BLaER1 (cell line): ENCODE measurements at regions not wholly inside any gene's neighbourhood (a gene's known extent, or its start where the extent isn't known, plus 50 kb on each side); places are given as distances from the start of the nearest gene placed in this dataset.

Experiments used
- H3K27ac ChIP-seq: shearing (Covaris generic); formaldehyde crosslinking; 2 replicates; pipeline ENCODE4 v1.8.1; 2022
- H3K27me3 ChIP-seq: shearing (Covaris generic); formaldehyde crosslinking; 2 replicates; pipeline ENCODE4 v1.8.1; 2022
- H3K36me3 ChIP-seq: shearing (Covaris generic); formaldehyde crosslinking; 2 replicates; pipeline ENCODE4 v1.8.1; 2022
- H3K4me1 ChIP-seq: shearing (Covaris generic); formaldehyde crosslinking; 2 replicates; pipeline ENCODE4 v1.8.1; 2022
- H3K4me2 ChIP-seq: shearing (Covaris generic); formaldehyde crosslinking; 2 replicates; pipeline ENCODE4 v1.8.1; 2022
- H3K4me3 ChIP-seq: shearing (Covaris generic); formaldehyde crosslinking; 2 replicates; pipeline ENCODE4 v1.8.1; 2022
- H3K9ac ChIP-seq: shearing (Covaris generic); formaldehyde crosslinking; 2 replicates; pipeline ENCODE4 v1.8.1; 2022
- H3K9me3 ChIP-seq: shearing (Covaris generic); formaldehyde crosslinking; 2 replicates; pipeline ENCODE4 v1.8.1; 2022
- H4K20me1 ChIP-seq: shearing (Covaris generic); formaldehyde crosslinking; 2 replicates; pipeline ENCODE4 v1.8.1; 2022
- Cebpa-rat ChIP-seq: shearing (Covaris generic); IDR thresholded peaks from 2 replicates; pipeline ENCODE4 v1.8.1; 2022

DNA sequence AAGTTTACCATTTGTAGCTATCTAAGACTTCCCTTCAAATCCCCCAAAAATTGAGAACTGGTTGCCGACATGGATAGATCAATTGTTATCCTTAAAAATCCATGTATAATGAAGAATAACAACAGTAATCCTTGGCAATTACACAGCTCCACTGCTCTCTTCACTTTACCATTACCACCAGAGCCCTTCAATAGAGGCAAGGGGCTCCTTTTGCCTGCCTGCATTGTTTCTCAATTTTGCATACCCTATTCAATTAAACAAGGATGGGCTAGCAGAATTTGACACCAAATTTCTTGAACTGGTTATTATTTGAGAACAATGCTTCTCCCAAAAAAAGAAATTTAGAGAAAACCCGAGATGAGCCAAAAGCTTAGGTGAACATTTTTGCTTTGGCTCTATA is 387.8 kb upstream of the PKN2 start:
- Histone ChIP-seq H3K4me2 (no peak overlapping the region), H3K4me3 (no peak overlapping the region), H3K27me3 (no peaks in the 10 kb centered on the region), H3K9me3 (no peaks in the 10 kb centered on the region), H3K36me3 (no peaks in the 10 kb centered on the region), H3K9ac (no peak overlapping the region), H4K20me1 (no peaks in the 10 kb centered on the region), H3K27ac (no peak overlapping the region), H3K4me1 (no peaks in the 10 kb centered on the region)
- TF ChIP-seq Cebpa-rat, result no peak

DNA sequence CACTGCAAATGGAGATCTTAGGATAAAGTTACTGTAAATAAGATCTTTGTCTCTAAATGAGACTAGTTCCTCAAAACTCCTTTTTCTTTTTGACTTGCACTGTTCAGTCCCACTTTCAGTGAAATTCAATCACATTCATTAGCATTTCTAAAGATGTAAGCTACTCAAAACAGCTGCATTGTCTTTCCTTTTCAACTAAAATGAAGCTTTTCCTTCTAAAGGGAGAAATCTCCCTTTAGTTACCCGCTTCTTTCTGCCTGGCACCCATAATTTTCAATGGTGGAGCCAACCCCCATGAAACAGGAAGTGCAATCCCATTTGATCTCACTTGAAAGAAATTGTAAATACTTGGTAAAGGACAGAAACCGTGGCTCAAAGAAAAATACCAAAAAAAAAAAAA is 387.4 kb upstream of the PKN2 start:
- H3K9ac ChIP-seq, result no peak overlapping the region
- H3K4me2 ChIP-seq, result no peak overlapping the region
- H3K4me3 ChIP-seq, result no peak overlapping the region
- no peaks in the 10 kb centered on the region for H3K36me3 ChIP-seq
- no peaks in the 10 kb centered on the region for H3K27me3 ChIP-seq
- no peak for TF ChIP-seq Cebpa-rat
- H3K4me1 ChIP-seq, result no peaks in the 10 kb centered on the region
- H4K20me1 ChIP-seq, result no peaks in the 10 kb centered on the region
- H3K27ac ChIP-seq, result no peak overlapping the region
- no peaks in the 10 kb centered on the region for H3K9me3 ChIP-seq

DNA sequence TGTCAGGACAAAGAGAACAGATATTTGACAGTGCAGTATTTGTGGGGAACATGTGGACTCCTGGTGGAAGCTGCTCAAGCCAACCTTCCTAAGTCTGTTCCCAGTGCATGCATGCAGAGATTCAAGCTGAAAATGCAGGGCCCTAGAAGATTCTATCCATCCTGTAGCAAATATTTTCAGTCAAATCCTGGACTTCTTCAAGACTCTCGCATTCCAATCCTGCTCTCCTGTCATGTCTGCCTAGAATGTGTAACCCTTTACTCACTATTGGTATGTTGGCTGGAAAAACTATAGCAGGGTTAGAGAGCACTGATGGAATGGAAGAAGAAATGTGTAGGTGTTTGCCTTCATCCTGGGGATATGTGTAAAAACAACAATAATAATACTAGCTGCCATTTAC is 385.6 kb upstream of the PKN2 start:
- Histone ChIP-seq H3K36me3 (no peaks in the 10 kb centered on the region), H3K27ac (no peak overlapping the region), H3K9me3 (no peaks in the 10 kb centered on the region), H3K4me2 (no peak overlapping the region), H3K27me3 (no peaks in the 10 kb centered on the region), H4K20me1 (no peaks in the 10 kb centered on the region), H3K9ac (no peak overlapping the region), H3K4me3 (no peak overlapping the region), H3K4me1 (no peaks in the 10 kb centered on the region)
- TF ChIP-seq Cebpa-rat, result no peak

DNA sequence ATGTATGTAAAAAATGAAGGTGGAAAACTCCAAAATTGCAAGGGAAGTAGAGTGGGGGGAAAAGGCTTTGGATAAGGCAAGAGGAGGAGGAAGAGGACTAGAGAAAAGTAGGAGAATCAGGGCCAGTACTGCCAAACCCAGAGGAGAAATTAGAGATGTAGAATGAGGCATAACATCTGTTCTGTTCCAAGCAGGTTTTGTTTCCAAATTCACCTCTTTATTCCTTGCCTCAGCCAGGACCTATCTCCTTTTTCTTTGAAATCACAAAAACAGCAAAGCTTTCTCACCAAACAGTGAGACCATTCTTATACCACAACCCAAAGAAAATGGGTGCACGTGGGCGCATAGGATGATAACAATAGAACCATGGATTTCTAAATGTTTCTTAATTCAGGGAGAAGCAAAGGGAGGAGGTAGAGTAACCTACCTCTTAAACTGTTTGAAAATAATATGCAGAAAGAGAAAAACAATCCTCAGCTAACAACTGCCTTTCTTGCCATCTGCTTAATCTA is 383.3 kb upstream of the PKN2 start:
- no peak overlapping the region for H3K4me2 ChIP-seq
- no peaks in the 10 kb centered on the region for H3K9me3 ChIP-seq
- TF ChIP-seq Cebpa-rat, result no peak
- H3K27ac ChIP-seq, result no peak overlapping the region
- no peaks in the 10 kb centered on the region for H3K27me3 ChIP-seq
- H4K20me1 ChIP-seq, result no peaks in the 10 kb centered on the region
- no peaks in the 10 kb centered on the region for H3K4me1 ChIP-seq
- no peaks in the 10 kb centered on the region for H3K36me3 ChIP-seq
- no peak overlapping the region for H3K9ac ChIP-seq
- H3K4me3 ChIP-seq, result no peak overlapping the region

DNA sequence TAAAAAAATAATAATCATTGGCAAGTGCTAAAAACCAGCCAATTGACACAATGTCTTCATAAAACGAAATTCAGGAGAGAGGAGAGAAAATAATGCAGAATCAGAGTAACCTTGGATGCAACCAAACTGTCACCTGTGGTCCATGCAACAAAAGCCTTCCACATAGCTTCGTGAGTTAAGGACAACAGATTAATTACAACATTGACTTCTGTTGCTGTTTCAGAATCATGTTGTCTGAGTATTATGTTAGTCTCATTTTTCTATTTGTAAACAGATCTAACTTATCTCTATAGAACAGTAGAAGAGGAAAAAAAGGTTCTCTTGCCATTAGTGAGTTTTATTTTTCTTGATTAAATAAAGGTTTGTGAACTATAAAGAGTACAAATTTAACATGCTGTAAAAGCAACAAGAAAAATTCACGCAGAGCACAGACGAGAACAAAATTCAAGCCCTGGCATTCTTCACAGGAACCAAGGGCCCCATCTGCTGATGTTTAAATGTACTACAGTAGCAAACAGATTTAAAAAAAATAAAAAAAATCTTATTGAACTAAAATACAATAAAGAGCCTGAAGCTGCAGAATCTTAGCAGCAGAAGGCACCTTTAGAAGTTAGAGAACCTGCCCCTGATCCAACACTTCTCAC is 381.1 kb upstream of the PKN2 start:
- Histone ChIP-seq H3K4me1 (peaks cover 8% of the 10 kb centered on the region; the same call in 1 of the 2 replicates), H3K9ac (no peak overlapping the region), H3K27me3 (no peaks in the 10 kb centered on the region), H4K20me1 (no peaks in the 10 kb centered on the region), H3K4me2 (no peak overlapping the region), H3K9me3 (no peaks in the 10 kb centered on the region), H3K36me3 (no peaks in the 10 kb centered on the region), H3K27ac (no peak overlapping the region), H3K4me3 (no peak overlapping the region)
- TF ChIP-seq Cebpa-rat, result no peak

DNA sequence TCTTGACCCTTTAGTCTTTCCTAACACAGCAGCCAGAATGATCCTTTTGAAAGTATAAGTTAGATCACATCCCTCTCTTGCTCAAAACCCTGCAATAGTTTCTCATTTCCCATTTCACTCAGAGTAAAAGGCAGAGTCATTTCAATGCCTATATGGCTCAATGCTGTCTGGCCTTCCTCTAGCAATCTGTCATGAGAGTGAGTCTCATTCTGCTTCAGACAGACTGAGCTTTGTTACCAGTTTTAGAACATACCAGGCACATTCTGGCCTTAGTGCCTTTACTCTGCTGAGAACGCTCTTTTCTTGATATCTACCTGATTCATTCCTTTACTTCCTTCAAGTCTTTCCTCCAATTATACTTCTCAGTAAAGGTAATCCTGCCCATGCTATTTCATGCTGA is 372.8 kb upstream of the PKN2 start:
- no peaks in the 10 kb centered on the region for H3K36me3 ChIP-seq
- H3K27me3 ChIP-seq, result no peaks in the 10 kb centered on the region
- peaks cover 8% of the 10 kb centered on the region; the same call in 1 of the 2 replicates for H3K4me1 ChIP-seq
- TF ChIP-seq Cebpa-rat, result no peak
- H3K9ac ChIP-seq, result no peak overlapping the region
- no peak overlapping the region for H3K27ac ChIP-seq
- peaks cover 11% of the 10 kb centered on the region; the same call in 1 of the 2 replicates for H3K9me3 ChIP-seq
- no peak overlapping the region for H3K4me3 ChIP-seq
- H4K20me1 ChIP-seq, result no peaks in the 10 kb centered on the region
- no peak overlapping the region for H3K4me2 ChIP-seq

DNA sequence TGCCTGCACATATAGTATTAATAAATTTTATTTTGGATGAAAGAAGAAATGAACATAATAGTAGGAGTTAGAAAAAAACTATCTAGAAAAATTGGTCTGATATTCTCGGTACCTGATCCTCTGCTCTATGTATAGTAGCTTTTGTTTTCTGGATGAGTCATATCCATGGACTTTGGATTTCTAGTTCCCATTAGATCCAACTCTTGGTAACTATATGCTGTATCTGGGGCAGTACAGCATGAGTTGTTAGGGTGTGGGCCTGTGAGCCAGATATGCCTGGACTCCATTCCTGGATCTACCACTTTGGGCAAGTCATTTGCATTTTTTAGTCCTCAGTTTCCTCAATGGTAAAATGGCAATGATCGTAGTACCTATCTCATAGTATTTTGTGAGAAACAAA is 372.2 kb upstream of the PKN2 start:
- Histone ChIP-seq H4K20me1 (no peaks in the 10 kb centered on the region), H3K4me1 (peaks cover 5% of the 10 kb centered on the region; the same call in 1 of the 2 replicates), H3K9ac (no peak overlapping the region), H3K4me3 (no peak overlapping the region), H3K27ac (no peak overlapping the region), H3K36me3 (no peaks in the 10 kb centered on the region), H3K9me3 (peaks cover 11% of the 10 kb centered on the region; the same call in 1 of the 2 replicates), H3K4me2 (no peak overlapping the region), H3K27me3 (no peaks in the 10 kb centered on the region)
- no peak for TF ChIP-seq Cebpa-rat

DNA sequence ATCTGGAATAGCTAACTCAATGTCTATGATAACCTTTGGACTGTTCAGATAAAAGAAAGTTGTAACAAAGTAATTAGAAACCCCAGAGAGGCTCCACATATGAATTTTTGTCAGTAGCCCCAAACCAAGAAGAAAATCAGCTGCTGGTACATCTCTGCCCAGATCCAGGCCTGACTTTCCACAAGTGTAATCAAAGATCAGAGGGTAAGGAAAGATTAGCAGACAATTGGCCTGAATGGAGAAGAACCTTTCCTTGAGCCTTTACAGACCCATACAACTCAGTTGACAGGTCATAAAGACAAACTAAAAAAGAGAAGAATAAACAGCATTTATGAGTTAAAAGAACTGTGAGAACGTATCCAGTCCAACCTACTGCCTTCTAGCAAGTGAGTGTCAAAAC is 366.7 kb upstream of the PKN2 start:
- no peak overlapping the region for H3K9ac ChIP-seq
- no peak for TF ChIP-seq Cebpa-rat
- H3K9me3 ChIP-seq, result no peaks in the 10 kb centered on the region

DNA sequence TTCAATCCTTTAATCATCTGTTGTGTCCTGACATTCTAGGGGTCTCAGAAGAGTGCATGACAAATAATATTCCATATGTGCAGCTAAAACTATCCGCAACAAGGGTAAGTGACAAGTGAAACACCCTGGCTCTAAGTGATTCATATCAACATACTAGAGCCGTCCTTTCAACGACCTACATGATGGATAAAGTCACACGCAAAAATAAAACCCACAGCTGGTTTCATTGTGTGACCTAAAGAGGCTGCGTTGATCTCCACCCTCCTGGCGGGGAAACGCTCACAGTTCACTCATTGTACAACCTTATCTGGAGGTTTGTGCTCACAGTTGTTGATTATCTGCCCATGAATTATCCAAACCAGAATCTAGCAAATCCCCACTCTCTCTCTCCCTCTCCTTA is 365.3 kb upstream of the PKN2 start:
- H3K4me1 ChIP-seq, result no peaks in the 10 kb centered on the region
- TF ChIP-seq Cebpa-rat, result no peak
- H3K27ac ChIP-seq, result no peak overlapping the region

More for the DNA sequence above, 366.7 kb upstream of the PKN2 start:
- Histone ChIP-seq H4K20me1 (no peaks in the 10 kb centered on the region), H3K4me1 (no peaks in the 10 kb centered on the region), H3K27me3 (no peaks in the 10 kb centered on the region), H3K36me3 (no peaks in the 10 kb centered on the region), H3K4me2 (no peak overlapping the region), H3K4me3 (no peak overlapping the region), H3K27ac (no peak overlapping the region)

DNA sequence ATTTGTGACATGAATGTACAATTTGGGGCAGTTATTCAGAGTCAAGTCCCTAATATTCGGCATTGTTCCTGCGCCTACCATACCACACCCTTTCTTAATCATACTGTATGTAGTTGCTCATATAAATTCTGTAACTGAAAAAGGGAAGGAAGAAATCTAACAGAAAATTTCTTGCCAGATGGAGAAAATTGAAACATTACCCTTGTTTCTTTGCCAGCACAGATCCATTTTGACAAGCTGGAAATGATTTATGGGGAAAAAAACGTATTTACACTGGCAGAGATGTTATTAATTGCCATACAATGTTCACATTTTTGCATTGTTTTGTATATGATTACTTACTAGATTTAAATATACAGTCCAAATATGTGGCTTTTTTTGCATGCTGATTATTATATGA is 363.8 kb upstream of the PKN2 start:
- Histone ChIP-seq H3K9me3 (no peaks in the 10 kb centered on the region), H3K27ac (no peak overlapping the region)

More for the DNA sequence above, 365.3 kb upstream of the PKN2 start:
- H3K36me3 ChIP-seq, result no peaks in the 10 kb centered on the region
- no peak overlapping the region for H3K9ac ChIP-seq
- H3K9me3 ChIP-seq, result no peaks in the 10 kb centered on the region
- no peaks in the 10 kb centered on the region for H3K27me3 ChIP-seq
- no peak overlapping the region for H3K4me2 ChIP-seq
- H3K4me3 ChIP-seq, result no peak overlapping the region
- no peaks in the 10 kb centered on the region for H4K20me1 ChIP-seq

More for the DNA sequence above, 363.8 kb upstream of the PKN2 start:
- H3K27me3 ChIP-seq, result no peaks in the 10 kb centered on the region
- H3K36me3 ChIP-seq, result no peaks in the 10 kb centered on the region
- no peak overlapping the region for H3K9ac ChIP-seq
- no peaks in the 10 kb centered on the region for H4K20me1 ChIP-seq
- no peak overlapping the region for H3K4me3 ChIP-seq
- no peak for TF ChIP-seq Cebpa-rat
- no peak overlapping the region for H3K4me2 ChIP-seq
- H3K4me1 ChIP-seq, result no peaks in the 10 kb centered on the region
